Anterior cingulate cortex (tissue), 58 donors: ENCODE measurements at regions not wholly inside any gene's neighbourhood (a gene's known extent, or its start where the extent isn't known, plus 50 kb on each side); places are given as distances from the start of the nearest gene placed in this dataset.

Source experiments
- DNase-seq, 58 donors: peaks; one replicate each; lab custom pipeline; 2025; lab: John Stamatoyannopoulos, UW

DNA sequence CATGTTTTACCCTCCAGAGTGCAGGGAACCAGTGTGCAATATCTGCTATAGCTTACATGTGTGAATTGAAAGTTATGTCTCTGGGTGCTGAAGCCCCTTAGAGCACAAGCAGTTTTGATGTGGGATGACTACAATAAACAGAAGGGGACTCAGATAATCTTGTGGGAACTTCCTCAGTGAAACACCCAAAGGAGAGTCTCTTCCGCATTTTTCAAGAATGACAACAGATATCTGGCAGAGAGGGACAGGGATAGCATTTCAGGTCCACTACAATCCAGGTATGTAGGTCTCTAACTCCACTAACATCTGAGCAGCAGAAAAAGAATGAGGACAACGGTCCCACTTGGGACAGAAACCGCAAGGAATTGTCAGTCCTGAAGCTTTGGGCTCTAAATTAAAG lies 67.6 kb upstream of the PDE4B start:
- no peak for DNase-seq

DNA sequence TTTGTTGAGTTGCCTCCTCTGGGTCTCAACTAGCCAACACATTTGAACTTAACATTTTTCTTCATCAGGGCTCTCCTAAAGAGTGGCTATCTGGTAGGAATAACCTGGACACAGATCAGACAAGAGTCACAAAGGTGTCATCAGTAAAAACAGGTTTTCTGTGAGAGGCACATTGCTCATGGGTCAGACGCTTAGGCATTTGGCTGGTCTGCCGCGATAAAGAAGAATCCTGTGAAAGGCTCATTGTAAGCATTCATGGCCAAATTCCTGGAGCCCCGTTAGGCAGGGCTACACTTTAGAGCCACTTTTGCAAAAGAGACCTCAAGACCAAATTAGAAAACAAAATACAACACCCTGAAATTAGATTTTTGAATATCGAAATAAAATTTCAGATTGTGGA lies 64.2 kb upstream of the PDE4B start:
- no peak for DNase-seq

GRCh38 chr1:65729259-65729658 lies 63.4 kb upstream of the PDE4B start:
- no peak for DNase-seq

- DNase-seq, result no peak
Observed at GRCh38 chr1:65734979-65735378, 57.7 kb upstream of the PDE4B start.

DNA sequence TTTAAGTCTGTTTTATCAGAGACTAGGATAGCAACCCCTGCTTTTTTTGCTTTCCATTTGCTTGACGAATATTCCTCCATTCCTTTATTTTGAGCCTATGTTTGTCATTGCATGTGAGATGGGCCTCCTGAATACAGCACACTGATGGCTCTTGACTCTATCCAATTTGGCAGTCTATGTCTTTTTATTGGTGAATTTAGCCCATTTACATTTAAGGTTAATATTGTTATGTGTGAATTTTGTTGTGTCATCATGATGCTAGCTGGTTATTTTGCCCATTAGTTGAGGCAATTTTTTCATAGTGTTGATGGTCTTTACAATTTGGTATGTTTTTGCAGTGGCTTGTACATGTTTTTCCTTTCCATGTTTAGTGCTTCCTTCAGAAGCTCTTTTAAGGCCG lies 50.7 kb upstream of the PDE4B start:
- no peak for DNase-seq
